ENCODE measurements at regions not wholly inside any gene's neighbourhood (a gene's known extent, or its start where the extent isn't known, plus 50 kb on each side); places are given as distances from the start of the nearest gene placed in this dataset.

DNA sequence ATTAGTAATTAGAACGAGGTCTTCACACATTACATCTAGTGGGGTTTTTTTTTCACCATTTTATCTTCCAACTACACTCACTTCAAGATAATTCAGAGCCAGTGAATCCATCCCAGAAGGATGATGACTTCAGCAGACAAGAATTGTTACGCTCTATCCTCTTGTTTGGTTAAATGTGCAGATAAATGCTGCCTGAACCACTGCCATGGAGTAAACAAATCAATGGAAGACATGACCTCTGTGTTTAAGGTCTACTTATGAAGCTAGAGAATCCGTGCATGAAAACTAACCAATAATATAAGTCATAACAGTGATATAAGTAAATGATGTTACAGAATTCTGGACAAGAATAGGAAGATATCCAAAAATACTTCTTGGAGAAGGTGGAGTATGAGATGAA lies 602.6 kb downstream of the TLR4 start:
- no peak for TF ChIP-seq POLR2A (IDR thresholded peaks at IDR 0.05; ENCODE audit: low read depth, low read length)
- TF ChIP-seq POLR2AphosphoS5 (IDR thresholded peaks at IDR 0.05; ENCODE audit: low read depth, low read length), result no peak

Measured in GM12891 (cell line).